ENCODE measurements at regions not wholly inside any gene's neighbourhood (a gene's known extent, or its start where the extent isn't known, plus 50 kb on each side); places are given as distances from the start of the nearest gene placed in this dataset.

DNA sequence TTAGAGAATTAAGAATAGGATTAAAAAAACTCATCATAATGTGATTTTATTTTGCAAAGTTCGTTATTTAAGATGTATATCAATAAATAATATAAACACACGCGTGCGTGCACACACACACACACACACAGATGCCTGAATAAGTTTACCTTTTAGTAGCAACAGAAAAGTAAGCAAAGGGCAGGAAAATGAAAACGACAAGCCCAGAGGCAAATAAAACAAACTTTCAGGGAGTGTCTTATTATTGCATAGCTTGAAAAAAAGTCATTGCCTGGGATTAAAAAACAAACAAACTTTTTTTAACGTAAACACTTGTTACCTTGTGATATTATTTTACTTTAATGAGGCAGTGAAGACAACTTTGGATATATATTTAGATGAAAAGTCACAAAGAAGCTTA lies 226.4 kb downstream of the BAMBI start:
- TF ChIP-seq, protein P1, sequence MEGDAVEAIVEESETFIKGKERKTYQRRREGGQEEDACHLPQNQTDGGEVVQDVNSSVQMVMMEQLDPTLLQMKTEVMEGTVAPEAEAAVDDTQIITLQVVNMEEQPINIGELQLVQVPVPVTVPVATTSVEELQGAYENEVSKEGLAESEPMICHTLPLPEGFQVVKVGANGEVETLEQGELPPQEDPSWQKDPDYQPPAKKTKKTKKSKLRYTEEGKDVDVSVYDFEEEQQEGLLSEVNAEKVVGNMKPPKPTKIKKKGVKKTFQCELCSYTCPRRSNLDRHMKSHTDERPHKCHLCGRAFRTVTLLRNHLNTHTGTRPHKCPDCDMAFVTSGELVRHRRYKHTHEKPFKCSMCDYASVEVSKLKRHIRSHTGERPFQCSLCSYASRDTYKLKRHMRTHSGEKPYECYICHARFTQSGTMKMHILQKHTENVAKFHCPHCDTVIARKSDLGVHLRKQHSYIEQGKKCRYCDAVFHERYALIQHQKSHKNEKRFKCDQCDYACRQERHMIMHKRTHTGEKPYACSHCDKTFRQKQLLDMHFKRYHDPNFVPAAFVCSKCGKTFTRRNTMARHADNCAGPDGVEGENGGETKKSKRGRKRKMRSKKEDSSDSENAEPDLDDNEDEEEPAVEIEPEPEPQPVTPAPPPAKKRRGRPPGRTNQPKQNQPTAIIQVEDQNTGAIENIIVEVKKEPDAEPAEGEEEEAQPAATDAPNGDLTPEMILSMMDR (IDR thresholded peaks at IDR 0.05): no peak
- no peak for TF ChIP-seq POLR2A (IDR thresholded peaks at IDR 0.05)

All from stomach (tissue), 4 donors.